ENCODE measurements at regions not wholly inside any gene's neighbourhood (a gene's known extent, or its start where the extent isn't known, plus 50 kb on each side); places are given as distances from the start of the nearest gene placed in this dataset.

DNA sequence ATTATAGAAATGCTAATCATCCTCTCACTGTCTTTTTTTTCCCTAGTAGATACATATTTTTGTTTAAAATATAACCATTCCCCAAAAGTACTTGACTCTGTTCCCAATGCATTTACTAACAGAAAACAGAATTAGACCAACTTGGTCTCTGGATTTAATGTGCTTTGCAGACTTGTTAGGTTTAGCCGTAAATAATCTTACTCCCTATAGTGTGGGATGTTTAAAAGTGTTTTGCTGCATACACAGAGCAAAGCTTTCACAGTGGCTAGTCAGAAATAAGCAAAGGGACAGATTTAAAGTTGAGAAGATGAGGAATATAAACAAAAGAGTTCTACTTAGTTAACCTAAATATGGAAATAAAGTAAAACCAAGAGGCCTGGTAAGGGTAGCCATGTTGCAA is 527.5 kb downstream of the HDGFL1 start:
- Histone ChIP-seq H4K20me1 (ENCODE audit: insufficient read depth) (no peaks in the 10 kb centered on the region), H3K4me2 (ENCODE audit: low read length) (no peak overlapping the region), H3K36me3 (ENCODE audit: insufficient read depth, low read length) (no peaks in the 10 kb centered on the region), H3K4me3 (ENCODE audit: low read length) (no peak overlapping the region), H3K9ac (ENCODE audit: low read length) (no peak overlapping the region), H3F3A (ENCODE audit: insufficient read depth, low read length, poor library complexity, severe bottlenecking) (no peaks in the 10 kb centered on the region), H3K9me2 (ENCODE audit: insufficient read depth, low read length) (no peaks in the 10 kb centered on the region), H2AFZ (ENCODE audit: low read depth, low read length) (no peak overlapping the region), H3K79me2 (replicated peaks; ENCODE audit: insufficient read depth, low read length) (no peaks in the 10 kb centered on the region), H3K27ac (ENCODE audit: low read length) (no peak overlapping the region), H3K27me3 (ENCODE audit: insufficient read depth, low read depth, low read length) (no peaks in the 10 kb centered on the region), H3K9me3 (ENCODE audit: low read length) (peaks cover 4% of the 10 kb centered on the region)
- TF ChIP-seq SMC3 (conservative IDR thresholded peaks at IDR 0.05; ENCODE audit: poor library complexity) (no peak), EP300 (conservative IDR thresholded peaks at IDR 0.05; ENCODE audit: poor library complexity, severe bottlenecking) (no peak), RAD21 (conservative IDR thresholded peaks at IDR 0.05) (no peak), EZH2 (IDR thresholded peaks at IDR 0.05; ENCODE audit: borderline replicate concordance, insufficient read depth, low read length, poor library complexity, severe bottlenecking) (no peak), POLR2AphosphoS5 (IDR thresholded peaks at IDR 0.05) (no peak), TAF1 (IDR thresholded peaks at IDR 0.05; ENCODE audit: low read depth) (no peak), MXI1 (conservative IDR thresholded peaks at IDR 0.05; ENCODE audit: poor library complexity, severe bottlenecking) (no peak)
- TF ChIP-seq, protein P1, sequence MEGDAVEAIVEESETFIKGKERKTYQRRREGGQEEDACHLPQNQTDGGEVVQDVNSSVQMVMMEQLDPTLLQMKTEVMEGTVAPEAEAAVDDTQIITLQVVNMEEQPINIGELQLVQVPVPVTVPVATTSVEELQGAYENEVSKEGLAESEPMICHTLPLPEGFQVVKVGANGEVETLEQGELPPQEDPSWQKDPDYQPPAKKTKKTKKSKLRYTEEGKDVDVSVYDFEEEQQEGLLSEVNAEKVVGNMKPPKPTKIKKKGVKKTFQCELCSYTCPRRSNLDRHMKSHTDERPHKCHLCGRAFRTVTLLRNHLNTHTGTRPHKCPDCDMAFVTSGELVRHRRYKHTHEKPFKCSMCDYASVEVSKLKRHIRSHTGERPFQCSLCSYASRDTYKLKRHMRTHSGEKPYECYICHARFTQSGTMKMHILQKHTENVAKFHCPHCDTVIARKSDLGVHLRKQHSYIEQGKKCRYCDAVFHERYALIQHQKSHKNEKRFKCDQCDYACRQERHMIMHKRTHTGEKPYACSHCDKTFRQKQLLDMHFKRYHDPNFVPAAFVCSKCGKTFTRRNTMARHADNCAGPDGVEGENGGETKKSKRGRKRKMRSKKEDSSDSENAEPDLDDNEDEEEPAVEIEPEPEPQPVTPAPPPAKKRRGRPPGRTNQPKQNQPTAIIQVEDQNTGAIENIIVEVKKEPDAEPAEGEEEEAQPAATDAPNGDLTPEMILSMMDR (IDR thresholded peaks at IDR 0.05; ENCODE audit: poor library complexity, severe bottlenecking), result no peak
- TF ChIP-seq, protein P2, sequence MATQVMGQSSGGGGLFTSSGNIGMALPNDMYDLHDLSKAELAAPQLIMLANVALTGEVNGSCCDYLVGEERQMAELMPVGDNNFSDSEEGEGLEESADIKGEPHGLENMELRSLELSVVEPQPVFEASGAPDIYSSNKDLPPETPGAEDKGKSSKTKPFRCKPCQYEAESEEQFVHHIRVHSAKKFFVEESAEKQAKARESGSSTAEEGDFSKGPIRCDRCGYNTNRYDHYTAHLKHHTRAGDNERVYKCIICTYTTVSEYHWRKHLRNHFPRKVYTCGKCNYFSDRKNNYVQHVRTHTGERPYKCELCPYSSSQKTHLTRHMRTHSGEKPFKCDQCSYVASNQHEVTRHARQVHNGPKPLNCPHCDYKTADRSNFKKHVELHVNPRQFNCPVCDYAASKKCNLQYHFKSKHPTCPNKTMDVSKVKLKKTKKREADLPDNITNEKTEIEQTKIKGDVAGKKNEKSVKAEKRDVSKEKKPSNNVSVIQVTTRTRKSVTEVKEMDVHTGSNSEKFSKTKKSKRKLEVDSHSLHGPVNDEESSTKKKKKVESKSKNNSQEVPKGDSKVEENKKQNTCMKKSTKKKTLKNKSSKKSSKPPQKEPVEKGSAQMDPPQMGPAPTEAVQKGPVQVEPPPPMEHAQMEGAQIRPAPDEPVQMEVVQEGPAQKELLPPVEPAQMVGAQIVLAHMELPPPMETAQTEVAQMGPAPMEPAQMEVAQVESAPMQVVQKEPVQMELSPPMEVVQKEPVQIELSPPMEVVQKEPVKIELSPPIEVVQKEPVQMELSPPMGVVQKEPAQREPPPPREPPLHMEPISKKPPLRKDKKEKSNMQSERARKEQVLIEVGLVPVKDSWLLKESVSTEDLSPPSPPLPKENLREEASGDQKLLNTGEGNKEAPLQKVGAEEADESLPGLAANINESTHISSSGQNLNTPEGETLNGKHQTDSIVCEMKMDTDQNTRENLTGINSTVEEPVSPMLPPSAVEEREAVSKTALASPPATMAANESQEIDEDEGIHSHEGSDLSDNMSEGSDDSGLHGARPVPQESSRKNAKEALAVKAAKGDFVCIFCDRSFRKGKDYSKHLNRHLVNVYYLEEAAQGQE (IDR thresholded peaks at IDR 0.05; ENCODE audit: borderline replicate concordance), result no peak

- Histone ChIP-seq H4K20me1 (ENCODE audit: insufficient read depth) (no peaks in the 10 kb centered on the region), H3K27ac (ENCODE audit: low read length) (no peak overlapping the region), H3F3A (ENCODE audit: insufficient read depth, low read length, poor library complexity, severe bottlenecking) (no peaks in the 10 kb centered on the region), H3K9me3 (ENCODE audit: low read length) (peaks cover 5% of the 10 kb centered on the region), H2AFZ (ENCODE audit: low read depth, low read length) (no peak overlapping the region), H3K36me3 (ENCODE audit: insufficient read depth, low read length) (no peaks in the 10 kb centered on the region), H3K27me3 (ENCODE audit: insufficient read depth, low read depth, low read length) (no peaks in the 10 kb centered on the region), H3K4me2 (ENCODE audit: low read length) (no peak overlapping the region), H3K9ac (ENCODE audit: low read length) (no peak overlapping the region), H3K79me2 (replicated peaks; ENCODE audit: insufficient read depth, low read length) (no peaks in the 10 kb centered on the region), H3K4me3 (ENCODE audit: low read length) (no peak overlapping the region), H3K9me2 (ENCODE audit: insufficient read depth, low read length) (no peaks in the 10 kb centered on the region)
- TF ChIP-seq POLR2AphosphoS5 (IDR thresholded peaks at IDR 0.05), result no peak
- no peak for TF ChIP-seq SMC3 (conservative IDR thresholded peaks at IDR 0.05; ENCODE audit: poor library complexity)
- TF ChIP-seq, protein P2 (IDR thresholded peaks at IDR 0.05; ENCODE audit: borderline replicate concordance), result no peak
- TF ChIP-seq EP300 (conservative IDR thresholded peaks at IDR 0.05; ENCODE audit: poor library complexity, severe bottlenecking), result no peak
- no peak for TF ChIP-seq TAF1 (IDR thresholded peaks at IDR 0.05; ENCODE audit: low read depth)
- TF ChIP-seq, protein P1 (IDR thresholded peaks at IDR 0.05; ENCODE audit: poor library complexity, severe bottlenecking), result no peak
- no peak for TF ChIP-seq MXI1 (conservative IDR thresholded peaks at IDR 0.05; ENCODE audit: poor library complexity, severe bottlenecking)
- TF ChIP-seq EZH2 (IDR thresholded peaks at IDR 0.05; ENCODE audit: borderline replicate concordance, insufficient read depth, low read length, poor library complexity, severe bottlenecking), result no peak
- no peak for TF ChIP-seq RAD21 (conservative IDR thresholded peaks at IDR 0.05)
Measured at GRCh38 chr6:23097566-23097965, 528.2 kb downstream of the HDGFL1 start.

Data from neural cell (in vitro differentiated cells).